GM12865 (cell line): ENCODE measurements at regions not wholly inside any gene's neighbourhood (a gene's known extent, or its start where the extent isn't known, plus 50 kb on each side); places are given as distances from the start of the nearest gene placed in this dataset.

ENCODE experiments used
- DNase-seq: peaks from one replicate; pipeline ENCODE4 v3.0.0; 2010; ENCODE audit warnings: low read depth
- H3K4me3 ChIP-seq: 2 replicates; pipeline ENCODE4 v1.5.1; 2011; ENCODE audit warnings: mild to moderate bottlenecking, low read depth, low read length, control low read depth
- CTCF ChIP-seq: IDR thresholded peaks from 2 replicates; pipeline ENCODE4 v1.5.1; 2011; ENCODE audit warnings: low read length, control low read depth, low read depth, inconsistent platforms; ENCODE audit not compliant: insufficient read depth; ENCODE audit errors: missing control alignments

DNA sequence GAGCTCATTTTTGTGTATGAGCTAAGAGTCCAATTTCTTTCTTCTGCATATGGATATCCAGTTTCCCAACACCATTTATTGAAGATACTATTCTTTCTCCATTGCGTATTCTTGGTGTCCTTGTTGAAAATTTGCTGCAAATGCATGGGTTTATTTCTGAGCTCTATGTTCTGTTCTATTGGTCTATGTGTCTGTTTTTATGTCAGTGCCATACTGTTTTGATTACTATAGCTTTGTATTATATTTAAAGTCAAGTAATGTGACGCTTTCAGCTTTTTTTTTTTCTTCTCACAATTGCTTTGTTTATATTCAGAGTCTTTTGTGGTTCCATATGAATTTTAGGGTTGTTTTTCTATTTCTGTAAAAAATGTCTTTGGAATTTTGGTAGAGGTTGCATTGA lies 247.1 kb upstream of the TBX3 start:
- H3K4me3 ChIP-seq, result no peak overlapping the region
- TF ChIP-seq CTCF, result no peak
- DNase-seq, result no peak

- TF ChIP-seq CTCF, result no peak
- no peak for DNase-seq
- H3K4me3 ChIP-seq, result no peak overlapping the region
These were observed 242.4 kb upstream of the TBX3 start for GRCh38 chr12:114926341-114926740.

GRCh38 chr12:114924946-114925475 lies 241.0 kb upstream of the TBX3 start:
- H3K4me3 ChIP-seq, result no peak overlapping the region
- TF ChIP-seq CTCF, result no peak
- DNase-seq, result no peak

GRCh38 chr12:114921781-114922180 lies 237.8 kb upstream of the TBX3 start:
- no peak for DNase-seq
- H3K4me3 ChIP-seq, result no peak overlapping the region
- no peak for TF ChIP-seq CTCF

DNA sequence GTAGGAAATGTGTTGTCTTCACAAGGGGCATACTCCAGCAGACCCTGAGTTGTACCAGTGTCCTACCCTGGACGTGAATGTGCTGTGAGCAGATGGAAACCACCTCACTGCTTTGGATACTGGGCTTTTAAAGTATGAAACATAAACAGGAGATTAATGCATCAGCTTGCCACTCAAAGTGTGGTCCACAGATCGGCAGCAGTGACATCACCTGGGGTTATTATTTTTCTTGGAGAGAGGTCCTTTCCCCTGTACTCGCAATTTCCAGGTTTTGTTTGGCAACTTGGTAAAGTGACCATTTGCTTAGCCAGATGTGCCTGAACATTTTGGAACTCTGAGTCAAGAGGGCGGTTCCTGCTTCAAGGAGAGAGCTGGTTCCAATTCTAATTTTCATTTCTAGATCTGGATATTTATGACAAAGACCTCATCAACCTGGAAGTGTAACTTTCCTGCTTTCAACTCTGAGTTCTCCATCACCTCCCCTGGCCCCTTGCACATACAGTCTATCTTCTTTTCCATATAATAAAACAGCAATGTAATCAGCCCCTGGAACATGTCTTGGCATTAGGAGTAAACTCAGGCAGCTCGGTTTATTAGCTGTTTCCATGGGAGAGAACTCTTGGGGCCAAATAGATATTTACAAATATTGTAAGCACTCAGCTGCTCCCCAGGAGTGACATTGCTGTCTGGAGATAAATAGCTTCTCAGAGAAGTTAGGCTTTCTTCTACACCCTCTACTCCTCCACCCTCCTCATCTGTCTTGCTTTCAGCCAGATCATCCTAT lies 237.0 kb upstream of the TBX3 start:
- H3K4me3 ChIP-seq, result no peak overlapping the region
- TF ChIP-seq CTCF, result no peak
- DNase-seq, result no peak

DNA sequence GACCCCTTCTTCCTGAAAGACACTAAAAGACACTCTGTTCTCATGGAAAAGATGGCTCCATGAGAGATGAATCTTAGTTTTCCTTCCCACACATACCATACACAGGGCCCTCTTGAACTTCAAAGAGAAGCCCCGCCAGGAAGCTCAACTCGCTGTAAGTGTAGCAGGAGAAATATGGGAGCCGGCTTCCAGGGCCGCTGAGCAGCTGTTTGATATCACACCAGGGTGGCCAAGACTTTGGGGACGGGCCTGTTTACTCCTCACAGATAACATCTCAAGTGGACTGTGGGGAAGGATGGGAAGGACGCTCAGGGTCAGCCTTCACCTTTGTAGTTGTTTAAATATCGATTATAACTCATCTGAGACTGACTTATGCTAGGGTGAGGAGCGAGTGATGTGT lies 235.5 kb upstream of the TBX3 start:
- TF ChIP-seq CTCF, result no peak

More for the DNA sequence above, 235.5 kb upstream of the TBX3 start:
- no peak for DNase-seq
- no peak overlapping the region for H3K4me3 ChIP-seq
